Dermis microvascular lymphatic vessel endothelial cell (primary cell): ENCODE measurements at regions not wholly inside any gene's neighbourhood (a gene's known extent, or its start where the extent isn't known, plus 50 kb on each side); places are given as distances from the start of the nearest gene placed in this dataset.
"Not testable (repeated sequence)": the region's sequence is repeated elsewhere in the genome, so short reads cannot be mapped to it uniquely, and the experiment has no call there.

ENCODE experiments used
- DNase-seq, 2 donors: peaks; one replicate each; pipeline versions ENCODE4 v3.0.0 to v3.0.0-alpha.2; 2010; ENCODE audit warnings: low read depth in 2 of 2

GRCh38 chr14:106690333-106690891, 1164.0 kb downstream of the TMEM121 start:
- no peak for DNase-seq

- DNase-seq, result no peak
Observed at GRCh38 chr14:106691601-106692291, 1165.4 kb downstream of the TMEM121 start.

DNA sequence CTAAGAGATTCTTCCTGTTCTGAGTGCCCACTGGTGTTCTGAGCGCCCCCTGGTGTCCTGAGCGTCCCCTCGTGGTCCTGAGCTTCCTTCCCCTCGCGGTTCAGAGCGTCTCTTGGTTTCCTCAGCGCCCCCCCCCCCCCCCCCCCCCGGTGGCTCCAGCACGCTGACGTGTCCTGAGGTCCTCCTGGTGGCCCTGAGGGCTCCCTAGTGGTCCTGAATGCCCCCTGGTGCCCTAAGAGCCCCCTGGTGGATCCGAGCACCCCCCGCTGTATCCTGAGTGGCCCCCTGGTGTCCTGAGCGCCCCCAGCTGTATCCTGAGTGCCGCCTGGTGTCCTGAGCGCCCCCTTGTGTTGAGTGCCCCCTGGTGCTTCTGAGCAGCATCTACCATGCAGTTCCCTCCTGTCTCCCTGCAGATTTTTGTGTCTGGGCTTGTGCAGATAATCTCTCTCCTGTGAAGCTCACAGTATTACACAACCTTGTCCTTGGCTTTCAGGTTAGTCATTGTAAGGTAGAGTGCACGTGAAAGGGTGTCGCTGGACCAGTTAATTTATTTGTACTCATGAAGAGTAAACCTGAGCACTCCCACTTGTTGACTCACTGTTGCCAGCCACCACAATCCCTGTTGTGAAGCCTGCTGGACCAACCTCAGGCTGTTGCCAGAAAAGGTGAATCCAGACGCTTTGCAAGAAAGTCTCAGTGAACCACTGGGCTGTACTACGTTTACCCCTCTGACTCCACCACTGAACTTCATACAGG, 1168.4 kb downstream of the TMEM121 start:
- no peak for DNase-seq

DNA sequence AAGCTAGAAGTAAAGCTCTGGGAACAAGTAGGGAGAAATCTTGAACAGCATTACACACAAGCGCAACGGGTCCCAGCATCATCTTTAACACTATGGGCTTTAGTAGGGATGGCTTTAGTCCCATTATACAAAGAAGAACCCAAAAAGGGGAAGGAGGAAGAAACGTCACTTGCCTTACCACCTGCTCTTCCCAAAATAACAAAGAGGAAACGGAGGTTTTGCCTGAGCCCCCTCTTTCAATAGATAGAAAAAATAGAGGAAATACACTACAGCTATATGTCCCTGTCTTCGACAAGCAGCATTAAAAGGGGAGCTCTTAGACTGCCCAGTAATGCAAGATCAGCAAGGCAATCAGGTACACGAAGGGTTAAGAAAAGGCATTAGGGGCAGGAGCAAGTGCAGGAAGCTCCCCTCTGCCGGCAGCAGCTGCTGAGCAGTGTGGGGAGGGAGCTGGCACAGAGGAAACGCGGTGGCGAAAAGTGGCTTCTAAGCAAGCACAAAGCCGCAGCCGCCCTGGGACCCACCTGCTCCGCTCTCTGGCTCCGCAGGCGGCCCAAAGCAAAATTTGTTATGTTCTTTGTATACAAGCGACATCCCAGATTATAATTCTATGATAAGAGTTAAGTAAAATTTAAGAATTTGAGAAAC, 1172.4 kb downstream of the TMEM121 start:
- DNase-seq, result not testable (repeated sequence)

DNA sequence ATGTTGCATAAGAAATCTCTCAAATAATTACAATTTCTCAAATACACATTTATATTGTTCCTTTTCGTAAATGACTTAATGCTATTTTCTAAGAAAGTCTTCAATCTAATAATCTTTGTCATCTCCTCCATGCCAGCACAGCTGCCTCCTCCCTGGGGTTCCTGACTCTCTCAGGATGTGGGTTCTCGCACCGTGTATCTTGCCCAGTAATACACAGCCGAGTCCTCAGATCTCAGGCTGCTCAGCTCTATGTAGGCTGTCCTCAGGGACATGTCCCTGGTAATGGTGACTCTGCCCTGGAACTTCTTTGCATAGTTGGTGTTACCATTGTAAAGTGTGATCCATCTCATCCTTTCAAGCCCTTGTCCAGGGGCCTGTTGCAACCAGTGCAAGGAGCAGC, 1177.3 kb downstream of the TMEM121 start:
- DNase-seq, result not testable (repeated sequence)

DNA sequence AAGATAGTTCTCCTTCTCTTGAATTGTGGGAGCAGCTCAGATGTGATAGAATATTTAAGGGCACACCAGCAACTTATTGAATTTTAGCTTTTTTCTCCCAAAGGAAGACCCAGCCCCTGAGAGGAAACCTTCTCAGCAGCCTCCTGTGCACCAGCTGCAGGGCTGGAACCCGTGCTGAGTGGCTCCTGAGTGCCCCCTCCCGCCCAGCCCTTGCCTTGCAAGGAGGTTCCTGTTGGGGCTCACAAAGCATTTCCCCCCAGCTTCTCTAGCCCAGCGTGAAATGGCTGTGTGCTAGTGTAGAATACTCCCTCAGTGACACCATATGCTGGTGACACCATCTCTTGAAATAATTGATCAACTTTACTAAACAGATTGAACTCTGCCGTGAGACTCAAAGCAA, 1180.1 kb downstream of the TMEM121 start:
- not testable (repeated sequence) for DNase-seq

DNA sequence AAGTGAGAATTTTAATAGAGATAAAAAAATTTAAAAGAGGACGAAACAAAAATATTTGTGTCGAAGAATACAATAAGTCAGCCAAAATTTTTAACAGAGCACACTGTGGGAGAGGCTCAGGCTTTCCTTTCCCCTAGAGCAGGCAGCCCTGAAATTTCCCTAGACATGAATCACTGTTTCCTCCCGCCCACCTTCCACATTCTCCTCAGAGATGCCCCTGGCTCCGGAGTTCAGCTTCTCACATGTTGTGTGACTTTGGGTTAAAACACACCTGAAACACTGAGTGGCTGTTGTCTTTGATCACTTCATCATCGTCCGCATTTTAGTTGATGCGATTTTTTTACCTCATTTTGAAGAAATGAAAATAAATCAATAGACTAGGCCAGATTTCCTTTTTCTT, 1183.8 kb downstream of the TMEM121 start:
- DNase-seq, result not testable (repeated sequence)

DNA sequence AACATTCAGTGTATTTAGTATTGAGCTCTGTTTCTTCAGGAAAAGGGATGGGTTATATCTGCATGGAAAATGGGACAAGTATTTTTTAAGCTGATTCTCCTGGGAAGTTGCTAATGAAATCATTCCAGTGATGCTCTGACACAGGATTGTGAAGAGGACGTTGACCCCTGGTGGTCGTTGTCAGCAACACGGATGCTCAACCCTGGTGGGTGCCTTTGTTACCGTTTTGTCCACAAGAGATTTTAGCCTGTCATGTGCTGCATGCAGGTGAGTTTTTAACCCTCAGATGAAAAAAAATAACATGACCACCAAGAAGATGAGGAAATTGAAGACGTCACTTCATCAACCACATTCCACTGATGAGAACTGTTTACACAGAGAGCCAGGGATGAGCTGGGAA, 1186.1 kb downstream of the TMEM121 start:
- DNase-seq, result not testable (repeated sequence)

DNA sequence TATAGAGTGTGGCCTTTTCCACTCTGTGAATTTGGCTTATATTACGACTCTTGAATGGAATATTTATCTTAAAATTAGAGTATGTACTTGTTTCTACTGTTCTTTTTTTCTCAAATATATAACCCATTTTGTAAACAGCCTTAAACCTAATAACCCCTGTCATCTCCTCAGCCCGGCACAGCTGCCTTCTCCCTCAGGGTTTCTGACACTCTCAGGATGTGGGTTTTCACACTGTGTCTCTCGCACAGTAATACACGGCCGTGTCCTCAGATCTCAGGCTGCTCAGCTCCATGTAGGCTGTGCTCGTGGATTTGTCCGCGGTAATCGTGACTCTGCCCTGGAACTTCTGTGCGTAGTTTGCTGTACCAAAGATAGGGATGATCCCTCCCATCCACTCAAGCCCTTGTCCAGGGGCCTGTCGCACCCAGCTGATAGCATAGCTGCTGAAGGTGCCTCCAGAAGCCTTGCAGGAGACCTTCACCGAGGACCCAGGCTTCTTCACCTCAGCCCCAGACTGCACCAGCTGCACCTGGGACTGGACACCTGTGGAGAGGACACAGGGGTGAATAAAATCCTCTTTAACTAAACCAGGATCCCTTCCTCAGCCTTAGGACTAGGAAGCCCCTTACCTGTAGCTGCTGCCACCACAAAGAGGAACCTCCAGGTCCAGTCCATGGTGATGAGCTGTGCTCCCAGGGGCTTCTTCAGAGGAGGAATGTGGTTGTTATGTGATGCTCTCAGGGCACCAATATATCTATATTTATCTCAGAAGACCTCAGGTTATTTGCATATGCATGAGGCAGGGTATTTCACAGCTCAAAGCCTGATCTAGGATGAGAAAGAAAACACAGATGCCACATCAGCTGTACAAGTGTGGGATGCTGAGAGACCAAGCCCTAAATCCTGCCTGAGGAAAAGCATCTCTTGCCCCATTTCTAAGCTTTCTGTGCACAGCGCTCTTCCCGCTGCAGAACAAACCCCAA, 1188.4 kb downstream of the TMEM121 start:
- DNase-seq, result not testable (repeated sequence)

- not testable (repeated sequence) for DNase-seq
Observed at GRCh38 chr14:106717544-106717943, 1191.2 kb downstream of the TMEM121 start.

- DNase-seq, result not testable (repeated sequence)
Observed at GRCh38 chr14:106719880-106720279, 1193.5 kb downstream of the TMEM121 start.

DNA sequence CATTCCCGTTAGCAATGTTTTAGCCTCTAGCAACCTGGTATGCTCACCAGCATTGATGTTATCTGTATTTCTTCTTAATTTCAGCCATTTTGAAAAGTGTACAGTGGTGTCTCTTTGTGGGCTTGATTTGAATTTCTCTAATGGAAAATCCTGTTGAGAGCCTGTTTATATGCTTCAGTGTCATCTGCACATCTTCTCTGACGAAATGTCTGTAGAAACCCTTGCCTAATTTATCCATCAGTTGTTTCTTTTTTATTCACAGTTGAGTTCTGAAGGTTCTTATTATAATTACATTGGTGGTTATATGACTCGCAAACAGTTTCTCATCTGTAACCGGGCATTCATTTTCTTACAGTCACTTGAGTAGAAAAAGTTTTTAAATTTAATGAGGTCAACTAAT, 1195.5 kb downstream of the TMEM121 start:
- not testable (repeated sequence) for DNase-seq

GRCh38 chr14:106722813-106723687, 1196.7 kb downstream of the TMEM121 start:
- DNase-seq, result not testable (repeated sequence)

GRCh38 chr14:106727962-106728361, 1201.6 kb downstream of the TMEM121 start:
- not testable (repeated sequence) for DNase-seq

GRCh38 chr14:106728611-106729010, 1202.2 kb downstream of the TMEM121 start:
- DNase-seq, result no peak

DNA sequence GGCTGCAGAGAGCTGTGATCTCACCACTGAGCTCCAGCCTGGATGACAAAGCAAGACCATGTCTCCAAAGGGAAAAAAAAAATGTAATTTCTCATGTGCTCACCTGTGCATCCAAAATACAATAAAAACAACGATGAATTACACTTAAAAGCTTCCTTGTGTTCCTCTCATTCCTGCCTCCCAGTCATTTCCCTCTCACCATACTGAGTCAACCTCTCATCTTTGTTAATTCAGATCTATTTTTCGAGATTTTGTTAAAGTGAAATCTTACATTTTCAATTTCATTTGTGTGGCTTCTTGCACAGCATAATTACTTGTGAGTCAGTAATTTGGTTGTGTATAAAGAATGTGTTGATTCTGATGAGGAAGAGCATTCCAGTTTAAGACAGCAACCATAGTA, 1203.2 kb downstream of the TMEM121 start:
- no peak for DNase-seq

GRCh38 chr14:106733771-106734170, 1207.4 kb downstream of the TMEM121 start:
- DNase-seq, result no peak

GRCh38 chr14:106737021-106737420, 1210.6 kb downstream of the TMEM121 start:
- DNase-seq, result no peak

- no peak for DNase-seq
Observed at GRCh38 chr14:106738075-106738474, 1211.7 kb downstream of the TMEM121 start.
